HUES48 (cell line): ENCODE measurements at regions not wholly inside any gene's neighbourhood (a gene's known extent, or its start where the extent isn't known, plus 50 kb on each side); places are given as distances from the start of the nearest gene placed in this dataset.

Experiments
- H3K27ac ChIP-seq: one replicate; pipeline ENCODE4 v1.7.0; 2013; ENCODE audit warnings: low read depth, low read length, inconsistent platforms
- H3K27me3 ChIP-seq: 2 replicates; pipeline ENCODE4 v1.6.1; 2013; ENCODE audit warnings: mild to moderate bottlenecking, low read length; ENCODE audit not compliant: control insufficient read depth, insufficient read depth
- H3K36me3 ChIP-seq: 2 replicates; pipeline ENCODE4 v1.6.1; 2013; ENCODE audit warnings: low read length; ENCODE audit not compliant: control insufficient read depth, insufficient read depth
- H3K4me1 ChIP-seq: 2 replicates; pipeline ENCODE4 v1.6.1; 2013; ENCODE audit warnings: mild to moderate bottlenecking, low read length; ENCODE audit not compliant: control insufficient read depth, insufficient read depth
- H3K4me3 ChIP-seq: 2 replicates; pipeline ENCODE4 v1.5.1; 2013; ENCODE audit warnings: mild to moderate bottlenecking, low read depth, low read length
- H3K9ac ChIP-seq: 2 replicates; pipeline ENCODE4 v1.6.1; 2013; ENCODE audit warnings: mild to moderate bottlenecking, low read depth, low read length, moderate library complexity
- H3K9me3 ChIP-seq: 2 replicates; pipeline ENCODE4 v1.6.1; 2013; ENCODE audit warnings: low read length; ENCODE audit not compliant: control insufficient read depth, insufficient read depth

- H3K36me3 ChIP-seq, result no peaks in the 10 kb centered on the region
- no peaks in the 10 kb centered on the region for H3K9me3 ChIP-seq
- H3K27ac ChIP-seq, result no peak overlapping the region
- no peak overlapping the region for H3K9ac ChIP-seq
- no peak overlapping the region for H3K4me3 ChIP-seq
- H3K4me1 ChIP-seq, result no peaks in the 10 kb centered on the region; the same call in 1 of the 2 replicates
- no peaks in the 10 kb centered on the region for H3K27me3 ChIP-seq
Observed at GRCh38 chr2:133624551-133624950, 56.3 kb upstream of the NCKAP5 start.

GRCh38 chr2:133627741-133628140 is 59.5 kb upstream of the NCKAP5 start:
- Histone ChIP-seq H3K27me3 (no peaks in the 10 kb centered on the region), H3K9me3 (no peaks in the 10 kb centered on the region), H3K9ac (no peak overlapping the region), H3K27ac (no peak overlapping the region), H3K4me1 (no peaks in the 10 kb centered on the region; the same call in 1 of the 2 replicates), H3K4me3 (no peak overlapping the region), H3K36me3 (no peaks in the 10 kb centered on the region)

DNA sequence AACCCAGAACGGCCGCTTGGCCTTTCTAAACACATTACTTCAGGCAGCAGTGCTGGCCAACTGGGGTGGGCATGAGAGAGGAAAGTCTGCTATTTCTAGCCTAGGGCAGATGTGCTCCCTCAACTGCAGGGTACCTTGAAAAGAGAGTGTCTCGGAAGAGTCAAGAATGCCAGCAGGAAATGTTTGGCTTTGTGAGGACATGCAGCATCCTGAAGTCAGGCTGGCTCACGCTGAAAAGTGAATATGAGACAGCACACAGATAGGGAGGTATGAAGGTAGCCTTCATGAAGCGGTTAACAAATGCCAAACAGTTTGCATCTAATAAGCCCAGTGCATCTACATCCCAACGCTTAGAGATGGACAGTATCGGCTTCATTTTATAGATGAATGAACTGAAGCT is 65.0 kb upstream of the NCKAP5 start:
- Histone ChIP-seq H3K27ac (no peak overlapping the region), H3K9me3 (no peaks in the 10 kb centered on the region), H3K9ac (no peak overlapping the region), H3K4me3 (no peak overlapping the region), H3K4me1 (no peaks in the 10 kb centered on the region), H3K27me3 (no peaks in the 10 kb centered on the region), H3K36me3 (no peaks in the 10 kb centered on the region)

DNA sequence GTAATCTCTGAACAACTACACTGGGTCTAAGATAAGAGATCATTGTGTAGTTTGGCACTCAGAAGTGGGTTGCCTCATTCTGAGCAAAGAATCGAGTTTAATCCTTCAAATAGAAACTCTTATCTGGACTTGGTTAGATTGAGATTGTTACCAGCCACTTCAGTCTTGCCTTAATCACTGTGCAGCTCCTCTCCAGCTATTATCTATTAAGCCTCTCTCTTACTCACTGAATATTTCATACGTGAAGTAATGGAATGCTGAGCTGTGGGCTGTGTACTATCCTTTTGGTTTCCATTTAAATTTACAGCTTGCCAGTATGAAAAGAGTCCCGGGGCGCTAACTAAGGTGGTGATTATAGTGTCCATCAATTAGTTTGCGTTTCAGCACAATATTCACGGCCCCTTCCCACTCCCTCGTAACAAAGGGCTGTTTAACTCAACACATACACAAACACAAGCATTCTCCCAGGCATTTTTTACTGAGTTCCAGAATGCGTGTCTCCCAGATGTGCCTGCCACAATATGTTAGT is 65.7 kb upstream of the NCKAP5 start:
- Histone ChIP-seq H3K36me3 (no peaks in the 10 kb centered on the region), H3K4me1 (no peaks in the 10 kb centered on the region), H3K9me3 (no peaks in the 10 kb centered on the region), H3K27ac (no peak overlapping the region), H3K9ac (no peak overlapping the region), H3K27me3 (no peaks in the 10 kb centered on the region), H3K4me3 (no peak overlapping the region)

GRCh38 chr2:133635131-133635530 is 66.9 kb upstream of the NCKAP5 start:
- Histone ChIP-seq H3K36me3 (no peaks in the 10 kb centered on the region), H3K9ac (no peak overlapping the region), H3K9me3 (no peaks in the 10 kb centered on the region), H3K4me3 (no peak overlapping the region), H3K27me3 (no peaks in the 10 kb centered on the region), H3K27ac (no peak overlapping the region), H3K4me1 (no peaks in the 10 kb centered on the region)

- no peaks in the 10 kb centered on the region for H3K9me3 ChIP-seq
- no peaks in the 10 kb centered on the region for H3K36me3 ChIP-seq
- H3K4me1 ChIP-seq, result peaks cover 1% of the 10 kb centered on the region; the same call in 1 of the 2 replicates
- H3K9ac ChIP-seq, result no peak overlapping the region
- no peaks in the 10 kb centered on the region for H3K27me3 ChIP-seq
- H3K4me3 ChIP-seq, result no peak overlapping the region
- no peak overlapping the region for H3K27ac ChIP-seq
Observed at GRCh38 chr2:133636287-133636686, 68.0 kb upstream of the NCKAP5 start.

DNA sequence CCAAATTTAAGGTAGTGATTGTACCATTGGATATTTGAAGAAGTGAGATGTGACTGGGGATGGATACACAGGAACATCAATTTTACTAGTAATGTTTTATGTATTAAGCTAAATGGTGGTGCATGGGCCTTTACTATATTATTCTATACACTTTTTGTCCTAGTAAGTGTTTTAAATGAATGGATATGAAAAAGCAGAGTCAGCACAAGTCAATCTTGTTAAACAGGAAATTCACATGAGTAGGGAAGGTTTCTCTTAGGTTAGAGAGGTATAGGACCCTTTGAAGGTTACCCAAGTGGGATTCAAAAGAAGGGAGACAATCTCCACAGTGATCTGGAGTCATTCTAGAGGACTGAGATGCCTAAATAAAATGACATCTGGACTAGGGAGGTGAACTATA is 71.8 kb upstream of the NCKAP5 start:
- Histone ChIP-seq H3K36me3 (no peaks in the 10 kb centered on the region), H3K27ac (no peak overlapping the region), H3K4me1 (peaks cover 22% of the 10 kb centered on the region), H3K4me3 (no peak overlapping the region), H3K27me3 (no peaks in the 10 kb centered on the region), H3K9ac (no peak overlapping the region), H3K9me3 (no peaks in the 10 kb centered on the region)

DNA sequence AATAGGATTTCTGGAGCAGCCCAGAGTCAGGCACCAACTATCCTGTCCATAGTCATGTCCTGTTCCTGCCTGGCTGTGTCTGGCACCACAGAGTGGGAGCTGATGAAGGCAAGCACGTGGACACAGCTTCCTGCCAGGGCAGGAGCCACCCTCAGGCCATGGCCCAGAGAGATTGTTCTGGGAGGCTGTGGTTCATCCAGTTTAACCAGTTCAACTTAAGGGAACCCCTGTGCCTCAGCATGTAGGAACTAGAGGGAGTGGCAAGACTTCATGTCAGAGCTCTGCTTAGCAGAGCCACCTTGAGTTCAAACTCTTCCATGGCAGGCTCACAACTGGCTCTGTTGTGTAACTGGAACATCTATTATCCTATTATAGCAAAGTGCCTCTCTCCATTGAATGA is 73.2 kb upstream of the NCKAP5 start:
- Histone ChIP-seq H3K27ac (no peak overlapping the region), H3K27me3 (no peaks in the 10 kb centered on the region), H3K9ac (no peak overlapping the region), H3K4me1 (peaks cover 22% of the 10 kb centered on the region), H3K4me3 (no peak overlapping the region), H3K9me3 (no peaks in the 10 kb centered on the region), H3K36me3 (no peaks in the 10 kb centered on the region)

DNA sequence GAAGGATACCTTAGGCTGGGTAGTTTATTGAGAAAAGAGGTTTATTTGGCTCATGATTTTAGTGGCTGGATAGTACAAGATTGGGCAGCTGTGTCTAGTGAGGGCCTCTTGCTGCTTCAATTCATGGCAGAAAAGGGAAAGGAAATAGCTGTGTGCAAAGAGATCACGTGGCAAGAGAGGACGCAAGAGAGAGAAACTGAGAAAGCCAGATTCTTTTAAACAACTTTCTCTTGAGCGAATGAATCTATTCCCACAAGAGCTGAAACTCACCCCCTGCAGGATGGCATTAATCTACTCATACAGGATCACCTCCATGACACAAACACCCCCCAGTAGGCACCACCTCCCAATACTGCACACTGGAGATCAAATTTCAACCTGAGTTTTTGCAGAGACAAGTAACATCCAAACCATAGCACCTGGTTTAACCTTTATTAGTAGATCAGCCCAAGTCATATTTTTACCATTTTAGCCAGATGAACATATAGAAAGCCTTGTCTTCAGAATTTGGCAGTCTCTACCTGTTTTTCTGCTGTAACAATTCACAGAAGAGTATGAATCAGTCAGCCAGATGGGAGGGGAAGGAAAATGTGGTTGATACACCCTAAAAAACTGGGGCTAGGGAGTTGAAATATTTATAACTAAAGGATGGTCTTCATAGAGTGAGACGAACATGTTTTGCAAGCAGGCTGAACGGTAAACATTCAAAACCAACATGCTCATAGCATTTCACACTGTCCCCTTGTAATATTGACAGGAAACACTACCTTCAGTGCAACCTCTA is 73.9 kb upstream of the NCKAP5 start:
- no peak overlapping the region for H3K27ac ChIP-seq
- no peaks in the 10 kb centered on the region for H3K36me3 ChIP-seq
- H3K4me1 ChIP-seq, result peaks cover 22% of the 10 kb centered on the region
- no peak overlapping the region for H3K4me3 ChIP-seq
- no peaks in the 10 kb centered on the region for H3K27me3 ChIP-seq
- H3K9me3 ChIP-seq, result no peaks in the 10 kb centered on the region
- H3K9ac ChIP-seq, result no peak overlapping the region

GRCh38 chr2:133642791-133643191 is 74.5 kb upstream of the NCKAP5 start:
- Histone ChIP-seq H3K9ac (no peak overlapping the region), H3K9me3 (no peaks in the 10 kb centered on the region), H3K27me3 (no peaks in the 10 kb centered on the region), H3K4me1 (peaks cover 22% of the 10 kb centered on the region), H3K36me3 (no peaks in the 10 kb centered on the region), H3K27ac (no peak overlapping the region), H3K4me3 (no peak overlapping the region)

GRCh38 chr2:133643863-133644262 is 75.6 kb upstream of the NCKAP5 start:
- Histone ChIP-seq H3K36me3 (no peaks in the 10 kb centered on the region), H3K4me3 (no peak overlapping the region), H3K27ac (no peak overlapping the region), H3K27me3 (no peaks in the 10 kb centered on the region), H3K9me3 (no peaks in the 10 kb centered on the region), H3K4me1 (peaks cover 22% of the 10 kb centered on the region), H3K9ac (no peak overlapping the region)
